ENCODE measurements at regions not wholly inside any gene's neighbourhood (a gene's known extent, or its start where the extent isn't known, plus 50 kb on each side); places are given as distances from the start of the nearest gene placed in this dataset.

DNA sequence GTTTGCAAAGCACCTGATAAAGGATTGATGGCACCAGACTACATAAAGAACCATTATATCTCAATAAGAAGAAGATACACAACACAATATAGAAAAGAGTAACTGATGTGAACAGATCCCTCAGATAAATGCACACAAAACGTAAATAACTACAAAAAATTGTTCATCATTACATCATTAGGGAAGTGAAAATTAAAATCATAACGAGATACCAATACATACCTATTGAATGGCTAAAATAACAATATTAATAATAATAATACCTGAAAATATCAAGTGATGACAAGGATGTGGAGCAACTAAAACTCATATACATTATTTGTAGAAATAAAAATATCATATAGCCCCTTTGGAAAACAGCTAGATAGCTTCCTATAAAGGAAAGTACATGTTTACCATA is 469.5 kb downstream of the DMRTA1 start:
- TF ChIP-seq POLR2A (IDR thresholded peaks at IDR 0.05) (no peak), POLR2AphosphoS5 (IDR thresholded peaks at IDR 0.05; ENCODE audit: insufficient read depth in 1 of 2, low read depth in 1 of 2) (no peak)

All from vagina (tissue), 2 donors.